Breast epithelium (tissue), 4 donors: ENCODE measurements at regions not wholly inside any gene's neighbourhood (a gene's known extent, or its start where the extent isn't known, plus 50 kb on each side); places are given as distances from the start of the nearest gene placed in this dataset.

Experiments used
- DNase-seq, 2 donors: peaks; one replicate each; pipeline ENCODE4 v3.0.0-alpha.2; 2019; ENCODE audit warnings: low spot score in 2 of 2
- H3K27ac ChIP-seq, 2 donors: fragments of 200-600 bp; sonication (generic) in 1 of 2; one replicate each; pipeline ENCODE4 v1.5.1; 2016 to 2019; ENCODE audit warnings: mild to moderate bottlenecking in 1 of 2
- H3K27me3 ChIP-seq, 2 donors: fragments of 200-600 bp; sonication (generic) in 1 of 2; one replicate each; pipeline versions ENCODE4 v1.5.1 to v1.6.0; 2017 to 2019; ENCODE audit warnings: control low read depth in 1 of 2, mild to moderate bottlenecking in 1 of 2
- H3K36me3 ChIP-seq: fragments of 200-600 bp; one replicate; pipeline ENCODE4 v1.5.1; 2019
- H3K4me1 ChIP-seq, 2 donors: fragments of 200-600 bp; sonication (generic); one replicate each; pipeline ENCODE4 v1.5.1; 2016 to 2019; ENCODE audit warnings: control low read depth in 1 of 2
- H3K4me3 ChIP-seq, 3 donors: fragments of 200-600 bp; sonication (generic); 1 replicate in 2 of 3; 2 replicates in 1 of 3; pipeline ENCODE4 v1.5.1; 2016 to 2019; ENCODE audit warnings: mild to moderate bottlenecking in 3 of 3, moderate library complexity in 2 of 3
- H3K9me3 ChIP-seq, 2 donors: fragments of 200-600 bp; sonication (generic) in 1 of 2; one replicate each; pipeline ENCODE4 v1.5.1; 2016 to 2019; ENCODE audit warnings: control low read depth in 1 of 2
- CTCF ChIP-seq, 3 donors: fragments of 450-650 bp; IDR thresholded peaks; one replicate each; pipeline ENCODE4 v1.5.1; 2016 to 2017; ENCODE audit warnings: antibody characterized with exemption in 3 of 3, mild to moderate bottlenecking in 3 of 3, moderate library complexity in 3 of 3
- POLR2A ChIP-seq: fragments of 450-650 bp; IDR thresholded peaks from one replicate; pipeline ENCODE4 v1.6.1; 2016; ENCODE audit warnings: antibody characterized with exemption, mild to moderate bottlenecking, moderate library complexity
- POLR2AphosphoS5 ChIP-seq, 3 donors: sonication (generic); formaldehyde crosslinking; IDR thresholded peaks; one replicate each; pipeline ENCODE4 v1.6.1; 2017; ENCODE audit warnings: antibody characterized with exemption in 3 of 3
- intact Hi-C: fragments of 100-400 bp; cut with DNase I; formaldehyde crosslinking; loops from one replicate; pipeline ENCODE4 v1.15.1; 2023; ENCODE audit warnings: low total_unique reads

GRCh38 chr1:189357317-189357716 is 1120.3 kb downstream of the BRINP3 start:
- Histone ChIP-seq H3K27ac (no peak overlapping the region), H3K36me3 (no peaks in the 10 kb centered on the region), H3K4me3 (no peak overlapping the region), H3K4me1 (no peaks in the 10 kb centered on the region), H3K27me3 (no peaks in the 10 kb centered on the region), H3K9me3 (no peaks in the 10 kb centered on the region)
- intact Hi-C loops, result no loop called here
- no peak for DNase-seq
- TF ChIP-seq CTCF (IDR thresholded peaks at IDR 0.05) (no peak), POLR2AphosphoS5 (IDR thresholded peaks at IDR 0.05) (no peak), POLR2A (no peak)

DNA sequence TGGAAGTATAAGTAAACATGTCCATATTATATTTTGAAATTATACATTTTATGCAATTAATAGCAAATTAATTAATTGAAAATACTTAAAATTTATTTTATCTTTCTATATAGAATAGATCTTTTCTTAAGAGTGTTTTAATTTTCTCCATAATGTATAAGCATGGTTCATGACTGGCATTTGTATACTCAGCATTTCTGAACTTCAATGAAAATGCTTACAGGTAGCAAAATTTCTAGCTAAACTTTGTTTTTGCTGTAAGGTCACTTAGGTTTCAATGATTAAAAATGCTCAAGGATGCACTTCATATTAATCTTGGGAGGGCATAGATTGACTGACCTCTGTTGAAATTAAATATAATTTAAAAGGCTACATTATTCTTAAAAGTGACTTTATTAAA is 1108.1 kb downstream of the BRINP3 start:
- Histone ChIP-seq H3K4me1 (no peaks in the 10 kb centered on the region), H3K27me3 (no peaks in the 10 kb centered on the region), H3K4me3 (no peak overlapping the region), H3K27ac (no peak overlapping the region), H3K36me3 (no peaks in the 10 kb centered on the region), H3K9me3 (no peaks in the 10 kb centered on the region)
- TF ChIP-seq CTCF (IDR thresholded peaks at IDR 0.05), result no peak
- no peak for TF ChIP-seq POLR2A
- no peak for TF ChIP-seq POLR2AphosphoS5 (IDR thresholded peaks at IDR 0.05)
- no peak for DNase-seq
- intact Hi-C loops, result no loop called here

DNA sequence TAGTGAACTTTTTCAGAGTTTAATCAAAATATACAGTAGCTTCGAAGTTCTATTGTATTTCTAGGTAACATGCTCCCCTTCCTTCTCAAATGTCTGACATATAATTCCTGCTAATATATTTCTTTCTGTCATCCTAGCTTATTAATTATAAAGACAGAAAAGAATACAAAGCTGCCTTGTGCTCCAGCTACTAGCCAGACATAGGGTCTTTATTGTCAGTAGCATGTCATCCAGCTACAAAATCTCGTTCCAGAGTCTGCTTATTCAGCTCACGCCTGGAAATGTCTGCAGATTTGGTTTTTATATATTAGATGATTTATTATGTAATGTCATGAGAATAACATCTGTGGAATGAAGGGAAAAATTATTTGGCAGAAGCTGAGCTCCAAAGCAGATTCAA is 1102.8 kb downstream of the BRINP3 start:
- no peaks in the 10 kb centered on the region for H3K36me3 ChIP-seq
- no peak overlapping the region for H3K27ac ChIP-seq
- H3K9me3 ChIP-seq, result peaks cover 0 to 5% of the 10 kb centered on the region in 2 donors
- intact Hi-C loops, result no loop called here
- no peaks in the 10 kb centered on the region for H3K27me3 ChIP-seq
- DNase-seq, result no peak
- H3K4me3 ChIP-seq, result no peak overlapping the region
- TF ChIP-seq POLR2A, result no peak
- no peak for TF ChIP-seq CTCF (IDR thresholded peaks at IDR 0.05)
- TF ChIP-seq POLR2AphosphoS5 (IDR thresholded peaks at IDR 0.05), result no peak
- H3K4me1 ChIP-seq, result no peaks in the 10 kb centered on the region

DNA sequence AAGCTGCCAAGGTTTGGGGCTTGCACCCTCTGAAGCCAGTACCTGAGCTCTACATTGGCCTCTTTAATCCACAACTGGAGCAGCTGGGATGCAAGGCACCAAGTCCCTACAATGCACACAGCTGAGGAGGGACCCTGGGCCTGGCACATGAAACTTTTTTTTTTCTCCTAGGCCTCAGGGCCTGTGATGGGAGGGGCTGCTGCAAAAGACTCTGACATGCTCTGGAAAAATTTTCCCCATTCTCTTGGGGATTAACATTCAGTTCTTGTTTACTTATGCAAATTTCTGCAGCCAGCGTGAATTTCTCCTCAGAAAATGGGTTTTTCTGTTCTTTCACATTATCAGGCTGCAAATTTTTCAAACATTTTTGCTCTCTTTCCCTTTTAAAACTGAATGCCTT is 1072.2 kb downstream of the BRINP3 start:
- TF ChIP-seq CTCF (IDR thresholded peaks at IDR 0.05) (no peak), POLR2A (no peak), POLR2AphosphoS5 (IDR thresholded peaks at IDR 0.05) (no peak)
- Histone ChIP-seq H3K4me1 (no peaks in the 10 kb centered on the region), H3K9me3 (no peaks in the 10 kb centered on the region), H3K4me3 (no peak overlapping the region), H3K36me3 (no peaks in the 10 kb centered on the region), H3K27me3 (no peaks in the 10 kb centered on the region), H3K27ac (no peak overlapping the region)
- no peak for DNase-seq
- intact Hi-C loops, result no loop called here

- DNase-seq, result no peak
- no peak for TF ChIP-seq CTCF (IDR thresholded peaks at IDR 0.05)
- no peak for TF ChIP-seq POLR2AphosphoS5 (IDR thresholded peaks at IDR 0.05)
- no peak for TF ChIP-seq POLR2A
- Histone ChIP-seq H3K27me3 (no peaks in the 10 kb centered on the region), H3K27ac (no peak overlapping the region), H3K4me3 (no peak overlapping the region), H3K9me3 (no peaks in the 10 kb centered on the region), H3K36me3 (no peaks in the 10 kb centered on the region), H3K4me1 (no peaks in the 10 kb centered on the region)
- intact Hi-C loops, result no loop called here
Observed at GRCh38 chr1:189409774-189410173, 1067.9 kb downstream of the BRINP3 start.
